GM21423 (cell line): ENCODE measurements at regions not wholly inside any gene's neighbourhood (a gene's known extent, or its start where the extent isn't known, plus 50 kb on each side); places are given as distances from the start of the nearest gene placed in this dataset.
"Not testable (repeated sequence)": the region's sequence is repeated elsewhere in the genome, so short reads cannot be mapped to it uniquely, and the experiment has no call there.

Experiments
- ATAC-seq: cut with Tn5 transposase; IDR thresholded peaks from one replicate; pipeline ENCODE4 v1.9.1; 2021; ENCODE audit warnings: mild to moderate bottlenecking, moderate library complexity; ENCODE audit not compliant: unreplicated experiment

DNA sequence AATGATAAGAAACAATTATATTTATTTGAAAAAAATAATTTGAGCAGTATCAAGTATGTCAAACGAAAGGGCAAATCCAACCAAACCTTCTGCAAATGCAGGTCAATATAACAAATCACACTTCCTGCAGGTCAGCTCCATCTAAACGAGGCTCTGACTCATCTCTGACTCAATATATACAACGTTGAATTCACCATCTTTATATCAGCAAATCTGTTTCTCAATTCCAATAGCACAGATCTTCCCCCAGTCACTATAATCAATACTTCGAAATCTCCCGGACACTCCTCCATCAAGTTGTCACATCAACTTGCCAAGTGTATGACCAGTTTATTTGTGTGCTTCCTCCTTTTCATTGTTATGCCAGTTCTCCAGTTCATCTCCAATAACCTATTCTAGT, 388.9 kb downstream of the ZEB2 start:
- no peak for ATAC-seq

DNA sequence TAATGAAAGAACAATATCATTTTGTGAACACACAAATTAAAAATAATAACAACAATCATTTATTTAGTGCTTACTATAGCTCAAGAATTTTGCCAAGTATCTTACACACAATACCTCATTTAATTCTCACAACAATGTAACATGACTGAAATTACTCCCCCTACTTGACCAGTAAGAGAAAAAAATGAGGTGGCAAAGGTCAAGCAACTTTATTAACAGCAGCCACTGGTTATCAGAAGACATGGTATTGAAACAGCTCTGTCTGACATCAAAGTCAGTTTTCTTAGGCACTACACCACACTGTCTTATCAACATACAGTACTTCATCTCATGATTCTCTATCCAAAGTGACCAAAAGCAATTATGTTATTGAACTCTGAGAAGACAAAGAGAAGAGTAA, 389.4 kb downstream of the ZEB2 start:
- ATAC-seq = no peak

- ATAC-seq = no peak
Observed at GRCh38 chr2:144128130-144128746, 391.7 kb downstream of the ZEB2 start.

- no peak for ATAC-seq
Observed at GRCh38 chr2:144127693-144128092, 392.2 kb downstream of the ZEB2 start.

DNA sequence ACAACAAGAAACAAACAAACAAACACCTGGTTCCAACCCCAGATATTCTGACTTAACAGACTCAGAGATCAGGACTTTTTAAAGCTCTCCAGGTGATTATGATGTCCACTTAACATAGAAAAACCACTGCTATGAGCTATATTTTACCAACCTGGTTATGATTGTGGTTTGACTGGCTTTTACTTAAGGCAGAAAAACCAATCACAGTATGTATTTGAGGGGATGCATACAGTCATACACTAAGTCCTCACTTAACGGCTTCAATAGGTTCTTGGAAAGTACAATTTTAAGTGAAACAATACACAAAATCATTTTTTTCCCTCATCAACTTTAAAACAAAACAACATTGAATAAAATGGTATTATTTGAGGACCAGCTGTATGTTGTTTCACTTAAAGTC, 393.6 kb downstream of the ZEB2 start:
- ATAC-seq = no peak

DNA sequence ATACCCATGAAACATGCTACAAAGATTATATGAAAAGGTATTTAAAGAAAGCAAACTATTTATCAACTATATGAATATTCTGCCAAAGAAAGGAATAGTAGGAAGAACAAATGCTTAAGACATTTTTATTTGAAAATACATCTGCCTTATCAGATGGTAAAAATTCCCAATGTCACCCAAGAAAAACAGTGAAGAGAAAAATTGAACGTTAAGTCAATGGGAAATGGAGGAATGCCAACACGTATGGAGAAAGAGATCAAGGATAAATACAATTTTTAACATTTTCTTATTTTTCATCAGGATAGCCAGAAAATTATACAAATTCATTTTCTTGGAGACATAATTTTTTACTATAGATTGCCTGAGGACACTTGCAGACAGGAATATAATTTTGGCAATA, 394.2 kb downstream of the ZEB2 start:
- no peak for ATAC-seq

- no peak for ATAC-seq
Observed at GRCh38 chr2:144124882-144125281, 395.0 kb downstream of the ZEB2 start.

GRCh38 chr2:144120487-144120886, 399.4 kb downstream of the ZEB2 start:
- ATAC-seq = no peak

- no peak for ATAC-seq
Observed at GRCh38 chr2:144117086-144117485, 402.8 kb downstream of the ZEB2 start.

DNA sequence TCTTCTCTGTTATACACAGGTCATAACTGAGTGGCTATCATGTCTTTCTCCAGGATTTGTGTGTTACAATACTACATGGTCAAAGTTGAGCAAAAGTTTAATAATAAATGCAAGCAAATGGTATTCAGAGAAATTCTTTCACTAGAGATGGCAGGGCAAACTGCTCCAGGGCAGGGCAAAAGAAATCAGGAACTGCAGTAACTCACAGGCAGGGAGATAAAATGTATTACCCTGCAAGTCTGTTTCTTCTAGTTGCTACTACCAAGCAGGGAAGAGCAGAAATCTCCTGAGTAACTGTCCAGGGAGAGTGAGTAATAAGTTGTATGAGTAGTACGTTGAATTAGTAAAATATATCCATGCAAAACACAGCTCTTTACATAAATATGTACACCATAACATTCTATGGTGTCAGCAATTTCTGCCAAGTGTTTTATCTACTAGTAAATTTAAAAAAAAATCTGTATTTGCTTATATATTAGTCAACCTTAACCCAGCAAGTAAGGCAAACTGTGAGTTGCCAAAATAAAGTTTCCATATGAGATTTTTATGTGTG, 404.1 kb downstream of the ZEB2 start:
- no peak for ATAC-seq

DNA sequence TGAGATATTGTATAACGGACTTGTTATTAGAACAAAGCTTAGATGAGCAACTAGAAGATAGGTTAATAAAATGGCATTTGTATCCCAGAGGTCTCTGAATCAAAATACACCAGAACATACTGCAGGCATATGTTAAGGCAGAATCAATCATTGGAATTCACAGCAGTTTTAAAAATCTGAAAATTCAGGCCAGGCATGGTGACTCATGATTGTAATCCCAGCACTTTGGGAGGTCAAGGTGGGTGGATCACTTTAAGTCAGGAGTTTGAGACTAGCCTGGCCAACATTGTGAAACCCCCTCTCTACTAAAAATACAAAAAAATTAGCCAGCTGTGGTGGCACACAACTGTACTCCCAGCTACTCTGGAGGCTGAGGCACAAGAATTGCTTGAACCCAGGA, 405.2 kb downstream of the ZEB2 start:
- no peak for ATAC-seq

DNA sequence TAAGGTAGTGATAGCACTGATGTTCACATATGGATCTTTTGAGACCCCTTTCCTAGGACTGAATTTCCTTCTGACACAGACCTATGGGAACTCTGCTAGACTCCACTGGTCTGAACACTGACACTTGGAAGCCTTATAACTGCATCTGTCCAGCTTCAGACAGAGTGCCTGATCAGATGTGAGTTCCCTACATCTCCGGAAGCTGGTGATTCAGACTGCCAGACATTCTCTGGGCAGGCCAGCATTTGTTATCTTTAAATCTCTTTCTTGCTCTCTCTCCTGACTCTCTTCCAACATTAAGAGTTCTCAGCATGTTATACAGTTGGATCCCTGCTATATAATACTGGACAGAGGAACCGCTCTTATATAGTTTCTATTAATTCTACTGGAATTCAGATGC, 408.5 kb downstream of the ZEB2 start:
- ATAC-seq = no peak

GRCh38 chr2:144106104-144106503, 413.8 kb downstream of the ZEB2 start:
- not testable (repeated sequence) for ATAC-seq

- ATAC-seq = no peak
Observed at GRCh38 chr2:144102386-144102785, 417.5 kb downstream of the ZEB2 start.

GRCh38 chr2:144099780-144100377, 420.0 kb downstream of the ZEB2 start:
- no peak for ATAC-seq

- no peak for ATAC-seq
Observed at GRCh38 chr2:144099340-144099739, 420.6 kb downstream of the ZEB2 start.

- no peak for ATAC-seq
Observed at GRCh38 chr2:144097440-144098225, 422.3 kb downstream of the ZEB2 start.

DNA sequence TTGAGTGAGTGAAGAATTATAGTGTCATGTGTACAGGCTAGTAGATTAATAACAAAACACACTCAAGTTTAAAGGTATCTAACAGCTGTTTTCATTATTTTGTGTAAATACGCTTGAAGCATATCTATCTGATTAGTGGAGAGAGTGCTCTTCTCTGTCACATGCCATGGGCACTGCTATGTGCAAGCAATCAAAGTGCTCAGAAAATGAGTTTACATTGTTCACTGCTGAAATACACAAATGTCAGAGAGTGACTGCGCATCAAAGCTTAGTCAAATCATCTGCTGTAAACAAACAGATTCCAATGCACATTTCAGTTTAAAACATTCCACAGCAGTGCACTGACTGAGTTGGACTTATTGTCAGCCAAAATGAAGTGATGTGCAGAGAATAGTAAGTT, 423.4 kb downstream of the ZEB2 start:
- no peak for ATAC-seq

GRCh38 chr2:144094408-144095151, 425.3 kb downstream of the ZEB2 start:
- ATAC-seq = no peak

GRCh38 chr2:144091622-144092021, 428.3 kb downstream of the ZEB2 start:
- no peak for ATAC-seq

- ATAC-seq = no peak
Observed at GRCh38 chr2:144088863-144089262, 431.1 kb downstream of the ZEB2 start.
